ENCODE measurements at regions not wholly inside any gene's neighbourhood (a gene's known extent, or its start where the extent isn't known, plus 50 kb on each side); places are given as distances from the start of the nearest gene placed in this dataset.

GRCh38 chr14:81942071-81942470 lies 408.4 kb upstream of the SEL1L start:
- H3K36me3 ChIP-seq (ENCODE audit: control insufficient read depth, insufficient read depth, low read length) = no peaks in the 10 kb centered on the region
- no peaks in the 10 kb centered on the region for H3K4me1 ChIP-seq
- Mint-ChIP-seq H3K36me3 (ENCODE audit: insufficient read depth, unreplicated experiment) (no peaks in the 10 kb centered on the region), H3K9me3 (ENCODE audit: unreplicated experiment) (no peaks in the 10 kb centered on the region), H3K4me3 (ENCODE audit: unreplicated experiment) (no peak overlapping the region), H3K27me3 (ENCODE audit: insufficient read depth, unreplicated experiment) (peaks cover 2% of the 10 kb centered on the region), H3K27ac (ENCODE audit: unreplicated experiment) (no peak overlapping the region), H3K4me1 (ENCODE audit: low read depth, unreplicated experiment) (no peaks in the 10 kb centered on the region)
- intact Hi-C loops (cut with micrococcal nuclease; ENCODE audit: unreplicated experiment) = no loop called here
- CTCF ChIA-PET = no interaction called here
- no peaks in the 10 kb centered on the region for H3K9me3 ChIP-seq
- H3K4me3 ChIP-seq (ENCODE audit: low read depth, low read length) = no peak overlapping the region
- POLR2A ChIA-PET = no interaction called here
- TF ChIP-seq CTCF (IDR thresholded peaks at IDR 0.05; ENCODE audit: insufficient read depth in 1 of 2, low read depth in 1 of 2, low read length in 1 of 2, severe bottlenecking in 1 of 2, unreplicated experiment in 1 of 2) = no peak
- BruUV-seq (replicated peaks) = no TSS peak
- H3K27me3 ChIP-seq (replicated peaks; ENCODE audit: control insufficient read depth, insufficient read depth, low read length) = no peaks in the 10 kb centered on the region
- no peak for DNase-seq

- ChIA-PET POLR2A (no interaction called here), CTCF (no interaction called here)
- no peak for DNase-seq
- BruUV-seq (replicated peaks) = no TSS peak
- no peaks in the 10 kb centered on the region for H3K9me3 ChIP-seq
- no peak overlapping the region for H3K4me3 ChIP-seq (ENCODE audit: low read depth, low read length)
- Mint-ChIP-seq H3K4me3 (ENCODE audit: unreplicated experiment) (no peak overlapping the region), H3K4me1 (ENCODE audit: low read depth, unreplicated experiment) (no peaks in the 10 kb centered on the region), H3K36me3 (ENCODE audit: insufficient read depth, unreplicated experiment) (no peaks in the 10 kb centered on the region), H3K9me3 (ENCODE audit: unreplicated experiment) (no peaks in the 10 kb centered on the region), H3K27me3 (ENCODE audit: insufficient read depth, unreplicated experiment) (no peaks in the 10 kb centered on the region), H3K27ac (ENCODE audit: unreplicated experiment) (no peak overlapping the region)
- H3K4me1 ChIP-seq = no peaks in the 10 kb centered on the region
- no peak for TF ChIP-seq CTCF (IDR thresholded peaks at IDR 0.05; ENCODE audit: insufficient read depth in 1 of 2, low read depth in 1 of 2, low read length in 1 of 2, severe bottlenecking in 1 of 2, unreplicated experiment in 1 of 2)
- no peaks in the 10 kb centered on the region for H3K27me3 ChIP-seq (replicated peaks; ENCODE audit: control insufficient read depth, insufficient read depth, low read length)
- intact Hi-C loops (cut with micrococcal nuclease; ENCODE audit: unreplicated experiment) = no loop called here
- H3K36me3 ChIP-seq (ENCODE audit: control insufficient read depth, insufficient read depth, low read length) = no peaks in the 10 kb centered on the region
Measured at GRCh38 chr14:81946375-81946774, 412.7 kb upstream of the SEL1L start.

GRCh38 chr14:81946834-81947798 lies 413.5 kb upstream of the SEL1L start:
- H3K36me3 ChIP-seq (ENCODE audit: control insufficient read depth, insufficient read depth, low read length) = no peaks in the 10 kb centered on the region
- H3K27me3 Mint-ChIP-seq (ENCODE audit: insufficient read depth, unreplicated experiment) = no peaks in the 10 kb centered on the region
- H3K4me1 Mint-ChIP-seq (ENCODE audit: low read depth, unreplicated experiment) = no peaks in the 10 kb centered on the region
- no peak overlapping the region for H3K4me3 ChIP-seq (ENCODE audit: low read depth, low read length)
- no peaks in the 10 kb centered on the region for H3K36me3 Mint-ChIP-seq (ENCODE audit: insufficient read depth, unreplicated experiment)
- H3K9me3 ChIP-seq = no peaks in the 10 kb centered on the region
- POLR2A ChIA-PET = no interaction called here
- no TSS peak for BruUV-seq (replicated peaks)
- no peak for TF ChIP-seq CTCF (IDR thresholded peaks at IDR 0.05; ENCODE audit: insufficient read depth in 1 of 2, low read depth in 1 of 2, low read length in 1 of 2, severe bottlenecking in 1 of 2, unreplicated experiment in 1 of 2)
- CTCF ChIA-PET = no interaction called here
- no peak overlapping the region for H3K4me3 Mint-ChIP-seq (ENCODE audit: unreplicated experiment)
- no peak overlapping the region for H3K27ac Mint-ChIP-seq (ENCODE audit: unreplicated experiment)
- H3K9me3 Mint-ChIP-seq (ENCODE audit: unreplicated experiment) = no peaks in the 10 kb centered on the region
- no peak for DNase-seq
- H3K27me3 ChIP-seq (replicated peaks; ENCODE audit: control insufficient read depth, insufficient read depth, low read length) = no peaks in the 10 kb centered on the region
- intact Hi-C loops (cut with micrococcal nuclease; ENCODE audit: unreplicated experiment) = no loop called here
- H3K4me1 ChIP-seq = no peaks in the 10 kb centered on the region

All from Caco-2 (cell line).